HG02885 (cell line): ENCODE measurements at regions not wholly inside any gene's neighbourhood (a gene's known extent, or its start where the extent isn't known, plus 50 kb on each side); places are given as distances from the start of the nearest gene placed in this dataset.

ENCODE experiments used
- ATAC-seq: cut with Tn5 transposase; IDR thresholded peaks from one replicate; pipeline ENCODE4 v1.9.1; 2021; ENCODE audit warnings: mild to moderate bottlenecking; ENCODE audit not compliant: unreplicated experiment, poor library complexity

- no peak for ATAC-seq
Measured at GRCh38 chr4:167469436-167469835, 235.1 kb upstream of the SPOCK3 start.

GRCh38 chr4:167475951-167476350 lies 241.7 kb upstream of the SPOCK3 start:
- ATAC-seq = no peak

- ATAC-seq = no peak
Measured at GRCh38 chr4:167492007-167492406, 257.7 kb upstream of the SPOCK3 start.

GRCh38 chr4:167509551-167509950 lies 275.3 kb upstream of the SPOCK3 start:
- ATAC-seq = no peak

- ATAC-seq = no peak
Measured at GRCh38 chr4:167524091-167524490, 289.8 kb upstream of the SPOCK3 start.

GRCh38 chr4:167537761-167538160 lies 303.5 kb upstream of the SPOCK3 start:
- ATAC-seq = no peak

GRCh38 chr4:167541286-167541685 lies 307.0 kb upstream of the SPOCK3 start:
- no peak for ATAC-seq

GRCh38 chr4:167544391-167544790 lies 310.1 kb upstream of the SPOCK3 start:
- ATAC-seq = no peak

- no peak for ATAC-seq
Measured at GRCh38 chr4:167550021-167550420, 315.7 kb upstream of the SPOCK3 start.

GRCh38 chr4:167555338-167556022 lies 321.2 kb upstream of the SPOCK3 start:
- no peak for ATAC-seq

GRCh38 chr4:167578906-167579305 lies 344.6 kb upstream of the SPOCK3 start:
- no peak for ATAC-seq

GRCh38 chr4:167581449-167581965 lies 347.2 kb upstream of the SPOCK3 start:
- ATAC-seq = no peak

- ATAC-seq = no peak
Measured at GRCh38 chr4:167587361-167587760, 353.1 kb upstream of the SPOCK3 start.

GRCh38 chr4:167595898-167596297 lies 361.6 kb upstream of the SPOCK3 start:
- ATAC-seq = no peak

GRCh38 chr4:167602157-167602556 lies 367.9 kb upstream of the SPOCK3 start:
- ATAC-seq = no peak

- ATAC-seq = no peak
Measured at GRCh38 chr4:167606551-167606950, 372.3 kb upstream of the SPOCK3 start.

GRCh38 chr4:167613381-167613780 lies 379.1 kb upstream of the SPOCK3 start:
- no peak for ATAC-seq

- ATAC-seq = no peak
Measured at GRCh38 chr4:167614866-167615265, 380.6 kb upstream of the SPOCK3 start.

- no peak for ATAC-seq
Measured at GRCh38 chr4:167616476-167616875, 382.2 kb upstream of the SPOCK3 start.

- peak; percentile 99 for ATAC-seq
Measured at GRCh38 chr4:167622481-167623240, 388.4 kb upstream of the SPOCK3 start.

- no peak for ATAC-seq
Measured at GRCh38 chr4:167623241-167623572, 388.9 kb upstream of the SPOCK3 start.

GRCh38 chr4:167629272-167629671 lies 395.0 kb upstream of the SPOCK3 start:
- no peak for ATAC-seq
